Mesenchymal stem cell (in vitro differentiated cells and primary cell): ENCODE measurements at regions not wholly inside any gene's neighbourhood (a gene's known extent, or its start where the extent isn't known, plus 50 kb on each side); places are given as distances from the start of the nearest gene placed in this dataset.

Source experiments
- DNase-seq: peaks from one replicate; pipeline ENCODE4 v3.0.0-alpha.2; 2013
- H2AFZ ChIP-seq: one replicate; pipeline ENCODE4 v1.6.1; 2013; ENCODE audit warnings: low read depth, mild to moderate bottlenecking, control low read depth, inconsistent platforms, low read length, moderate library complexity
- H2AK5ac ChIP-seq: 2 replicates; pipeline ENCODE4 v1.6.1; 2013; ENCODE audit warnings: low read length, moderate library complexity, mild to moderate bottlenecking, inconsistent platforms; ENCODE audit not compliant: severe bottlenecking
- H2BK120ac ChIP-seq: one replicate; pipeline ENCODE4 v1.6.1; 2013; ENCODE audit warnings: low read depth, mild to moderate bottlenecking, inconsistent platforms, low read length, moderate library complexity
- H2BK12ac ChIP-seq, 2 experiments: one replicate each; pipeline ENCODE4 v1.6.1; 2013; ENCODE audit warnings: inconsistent platforms in 2 of 2, low read length in 2 of 2, mild to moderate bottlenecking in 2 of 2, moderate library complexity in 2 of 2, control low read depth in 1 of 2
- H2BK15ac ChIP-seq: one replicate; pipeline ENCODE4 v1.6.1; 2013; ENCODE audit warnings: mild to moderate bottlenecking, low read depth, inconsistent platforms; ENCODE audit not compliant: poor library complexity, severe bottlenecking
- H2BK5ac ChIP-seq: 2 replicates; pipeline ENCODE4 v1.6.1; 2013; ENCODE audit warnings: low read depth, mild to moderate bottlenecking, low read length, control low read depth, inconsistent platforms; ENCODE audit not compliant: poor library complexity, severe bottlenecking
- H3K14ac ChIP-seq, 2 experiments: one replicate each; pipeline ENCODE4 v1.6.1; 2013; ENCODE audit warnings: inconsistent platforms in 2 of 2, low read length in 2 of 2, control low read depth in 1 of 2, mild to moderate bottlenecking in 1 of 2, moderate library complexity in 1 of 2
- H3K18ac ChIP-seq, 2 experiments: one replicate each; pipeline ENCODE4 v1.6.1; 2013; ENCODE audit warnings: inconsistent platforms in 2 of 2, low read length in 2 of 2, control low read depth in 1 of 2, low read depth in 1 of 2, mild to moderate bottlenecking in 1 of 2
- H3K23ac ChIP-seq, 2 experiments: one replicate each; pipeline ENCODE4 v1.6.1; 2013; ENCODE audit warnings: inconsistent platforms in 2 of 2, low read length in 2 of 2, mild to moderate bottlenecking in 2 of 2, moderate library complexity in 2 of 2, control low read depth in 1 of 2
- H3K27ac ChIP-seq: 2 replicates; pipeline ENCODE4 v1.5.1; 2013; ENCODE audit warnings: mild to moderate bottlenecking, moderate library complexity, low read length, control low read depth, inconsistent platforms; ENCODE audit not compliant: poor library complexity, severe bottlenecking
- H3K27me3 ChIP-seq, 2 experiments: 2 replicates each; pipeline versions ENCODE4 v1.6.1 to v1.7.0; 2013; ENCODE audit warnings: low read length in 2 of 2, mild to moderate bottlenecking in 2 of 2, moderate library complexity in 2 of 2, control low read depth in 1 of 2, inconsistent platforms in 1 of 2; ENCODE audit not compliant: control insufficient read depth in 1 of 2, insufficient read depth in 1 of 2
- H3K36me3 ChIP-seq, 2 experiments: 2 replicates each; pipeline versions ENCODE4 v1.6.1 to v1.7.0; 2013; ENCODE audit warnings: low read length in 2 of 2, control low read depth in 1 of 2, inconsistent platforms in 1 of 2, low read depth in 1 of 2, mild to moderate bottlenecking in 1 of 2; ENCODE audit not compliant: insufficient read depth in 2 of 2, control insufficient read depth in 1 of 2
- H3K4ac ChIP-seq, 2 experiments: one replicate each; pipeline ENCODE4 v1.6.1; 2013; ENCODE audit warnings: inconsistent platforms in 2 of 2, low read length in 2 of 2, mild to moderate bottlenecking in 2 of 2, moderate library complexity in 2 of 2, control low read depth in 1 of 2, low read depth in 1 of 2
- H3K4me1 ChIP-seq: 2 replicates; pipeline ENCODE4 v1.6.1; 2013; ENCODE audit warnings: low read depth, low read length, control low read depth; ENCODE audit not compliant: control insufficient read depth, insufficient read depth
- H3K4me2 ChIP-seq: 2 replicates; pipeline ENCODE4 v1.6.1; 2013; ENCODE audit warnings: low read length, mild to moderate bottlenecking, inconsistent platforms; ENCODE audit not compliant: poor library complexity, severe bottlenecking
- H3K4me3 ChIP-seq, 2 experiments: 2 replicates each; pipeline versions ENCODE4 v1.5.1 to v1.7.0; 2013; ENCODE audit warnings: low read length in 2 of 2, mild to moderate bottlenecking in 2 of 2, control low read depth in 1 of 2, low read depth in 1 of 2; ENCODE audit not compliant: insufficient read depth in 1 of 2
- H3K79me1 ChIP-seq: replicated peaks from 2 replicates; pipeline ENCODE4 v1.6.1; 2013; ENCODE audit warnings: mild to moderate bottlenecking, control low read depth, low read length, inconsistent platforms; ENCODE audit not compliant: poor library complexity, severe bottlenecking
- H3K9ac ChIP-seq: 2 replicates; pipeline ENCODE4 v1.7.0; 2013; ENCODE audit warnings: mild to moderate bottlenecking, low read length, moderate library complexity
- H3K9me3 ChIP-seq: 2 replicates; pipeline ENCODE4 v1.7.0; 2013; ENCODE audit warnings: mild to moderate bottlenecking, low read length; ENCODE audit not compliant: control insufficient read depth
- H4K8ac ChIP-seq: one replicate; pipeline ENCODE4 v1.6.1; 2013; ENCODE audit warnings: inconsistent platforms, mild to moderate bottlenecking, low read length, moderate library complexity
- H4K91ac ChIP-seq: one replicate; pipeline ENCODE4 v1.6.1; 2013; ENCODE audit warnings: mild to moderate bottlenecking, low read length, inconsistent platforms
- WGBS: methylation state at CpG from one replicate; pipeline ENCODE4 v1.1.7; 2013; ENCODE audit warnings: mixed read lengths; 5-methylcytosine and 5-hydroxymethylcytosine counted together

DNA sequence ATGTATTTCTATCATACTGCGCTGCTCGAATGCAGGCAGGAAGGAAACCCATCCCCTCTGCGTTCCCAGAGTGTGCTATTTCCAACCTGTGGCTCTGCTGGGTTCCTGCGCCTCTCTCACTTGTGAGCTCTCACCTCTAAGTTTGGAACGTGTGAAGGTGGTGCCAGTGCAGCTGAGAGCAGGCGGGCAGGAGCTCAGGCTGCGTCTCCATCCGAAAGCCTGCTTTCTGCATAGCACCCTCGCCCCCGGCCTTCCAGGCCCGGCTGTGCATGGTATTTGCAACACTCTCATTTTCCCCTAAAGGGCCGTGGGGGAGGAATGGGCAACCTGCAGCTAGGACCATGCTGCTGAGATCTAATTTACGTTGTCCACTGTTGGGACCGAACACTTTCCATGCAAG lies 288.0 kb upstream of the TSHZ2 start:
- 79% methylated on average over 14 of the region's 14 CpGs for WGBS
- no peak overlapping the region for H2BK12ac ChIP-seq
- H3K4me1 ChIP-seq: no peaks in the 10 kb centered on the region
- DNase-seq: no peak
- H4K8ac ChIP-seq: peak overlapping the region; percentile 9
- H4K91ac ChIP-seq: peak overlapping the region; percentile 18
- no peak overlapping the region for H3K27ac ChIP-seq
- H3K27me3 ChIP-seq: no peaks in the 10 kb centered on the region
- H3K4me3 ChIP-seq: no peak overlapping the region
- no peak overlapping the region for H2BK15ac ChIP-seq
- H3K9me3 ChIP-seq: peaks cover 7% of the 10 kb centered on the region
- H3K4me2 ChIP-seq: no peak overlapping the region
- no peak overlapping the region for H2AK5ac ChIP-seq
- H3K4ac ChIP-seq: no peak overlapping the region
- no peaks in the 10 kb centered on the region for H3K79me1 ChIP-seq
- H2AFZ ChIP-seq: no peak overlapping the region
- peak overlapping the region in 1 of 2 experiments; percentile 12 for H3K14ac ChIP-seq
- H3K9ac ChIP-seq: no peak overlapping the region
- no peak overlapping the region for H2BK5ac ChIP-seq
- H2BK120ac ChIP-seq: no peak overlapping the region
- no peak overlapping the region for H3K23ac ChIP-seq
- H3K18ac ChIP-seq: no peak overlapping the region
- no peaks in the 10 kb centered on the region for H3K36me3 ChIP-seq

DNA sequence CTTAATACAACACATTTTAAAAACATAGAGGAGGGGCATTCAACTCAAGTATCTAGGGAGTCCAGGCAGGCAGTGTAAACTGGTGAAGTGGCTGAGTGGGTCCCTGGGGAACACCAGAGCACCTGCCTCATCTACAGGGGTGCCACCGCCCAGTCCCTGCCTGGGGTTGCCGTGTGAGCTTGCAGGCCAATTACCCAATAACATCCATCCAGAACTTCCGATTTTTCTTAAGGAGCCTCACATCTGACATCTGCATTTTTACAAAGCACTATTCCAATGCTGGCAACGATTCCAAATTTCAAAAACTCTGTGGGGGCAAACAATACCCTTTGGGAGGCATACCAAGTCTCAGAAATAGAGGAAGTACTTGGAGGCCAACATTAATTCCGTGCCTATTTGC lies 288.4 kb upstream of the TSHZ2 start:
- no peak overlapping the region for H4K91ac ChIP-seq
- H4K8ac ChIP-seq: no peak overlapping the region
- no peaks in the 10 kb centered on the region for H3K79me1 ChIP-seq
- no peak overlapping the region for H3K4me2 ChIP-seq
- H3K23ac ChIP-seq: no peak overlapping the region
- H3K4ac ChIP-seq: no peak overlapping the region
- no peak overlapping the region for H2AFZ ChIP-seq
- H3K36me3 ChIP-seq: no peaks in the 10 kb centered on the region
- peaks cover 7% of the 10 kb centered on the region for H3K9me3 ChIP-seq
- no peak overlapping the region for H2BK5ac ChIP-seq
- no peaks in the 10 kb centered on the region for H3K4me1 ChIP-seq
- H3K27ac ChIP-seq: no peak overlapping the region
- H2BK12ac ChIP-seq: no peak overlapping the region
- no peak overlapping the region for H3K9ac ChIP-seq
- no peak overlapping the region for H3K4me3 ChIP-seq
- no peaks in the 10 kb centered on the region for H3K27me3 ChIP-seq
- H2AK5ac ChIP-seq: no peak overlapping the region
- H3K18ac ChIP-seq: no peak overlapping the region
- 75% methylated on average over 5 of the region's 5 CpGs for WGBS
- no peak overlapping the region for H2BK15ac ChIP-seq
- DNase-seq: no peak
- no peak overlapping the region for H2BK120ac ChIP-seq
- no peak overlapping the region for H3K14ac ChIP-seq

DNA sequence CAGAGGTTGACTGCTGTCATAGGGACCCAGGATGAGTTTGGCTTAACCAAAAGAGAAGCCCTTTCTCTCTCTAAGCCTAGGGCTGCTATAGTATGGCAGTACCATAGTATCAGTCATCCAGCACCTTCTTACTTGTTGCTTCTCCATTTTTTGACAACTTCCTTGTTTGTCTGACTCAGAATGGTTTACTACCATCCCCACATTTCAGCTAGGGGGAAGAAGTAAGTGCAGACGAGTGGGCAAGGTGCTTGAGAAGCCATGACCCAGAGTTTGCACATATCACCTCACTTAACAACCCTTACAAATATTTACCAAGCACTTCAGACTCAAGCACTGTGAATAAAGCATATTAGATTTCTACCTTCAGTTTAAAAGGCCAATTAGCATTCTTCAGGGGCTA lies 289.9 kb upstream of the TSHZ2 start:
- Histone ChIP-seq H2BK120ac (no peak overlapping the region), H3K36me3 (no peaks in the 10 kb centered on the region), H3K4me1 (no peaks in the 10 kb centered on the region), H3K23ac (no peak overlapping the region), H3K14ac (no peak overlapping the region), H3K9ac (no peak overlapping the region), H2BK15ac (no peak overlapping the region), H3K4ac (no peak overlapping the region), H2AK5ac (no peak overlapping the region), H2BK12ac (no peak overlapping the region), H2BK5ac (no peak overlapping the region), H3K27me3 (no peaks in the 10 kb centered on the region), H2AFZ (no peak overlapping the region), H3K27ac (no peak overlapping the region), H3K4me2 (no peak overlapping the region), H3K9me3 (peaks cover 7% of the 10 kb centered on the region), H3K18ac (no peak overlapping the region), H3K4me3 (no peak overlapping the region), H4K8ac (no peak overlapping the region), H4K91ac (no peak overlapping the region), H3K79me1 (no peaks in the 10 kb centered on the region)
- 17% methylated on average over 1 of the region's 1 CpG for WGBS
- no peak for DNase-seq

DNA sequence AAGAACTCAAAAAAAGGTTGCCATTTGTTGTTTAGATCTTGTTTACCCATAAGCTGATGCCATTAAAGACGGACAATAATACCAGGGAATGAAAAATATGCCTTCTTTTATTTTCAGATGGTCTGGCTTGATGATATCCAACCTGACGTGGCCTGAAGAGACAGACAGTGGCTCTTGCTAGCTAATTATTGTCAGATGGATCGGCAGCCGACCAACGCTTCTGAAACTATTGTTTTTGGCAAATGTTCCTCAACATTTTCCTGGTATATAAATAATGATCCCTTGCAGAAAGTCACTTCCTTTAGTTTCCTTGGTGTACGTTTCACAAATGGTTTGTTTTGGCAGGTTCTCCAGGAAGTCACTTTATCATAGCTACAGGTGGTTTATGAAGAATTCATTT lies 290.9 kb upstream of the TSHZ2 start:
- Histone ChIP-seq H3K4me3 (no peak overlapping the region), H4K91ac (no peak overlapping the region), H2BK120ac (no peak overlapping the region), H3K27ac (no peak overlapping the region), H3K36me3 (no peaks in the 10 kb centered on the region), H3K23ac (no peak overlapping the region), H3K4me2 (no peak overlapping the region), H2AFZ (no peak overlapping the region), H2AK5ac (no peak overlapping the region), H3K18ac (no peak overlapping the region), H3K4ac (no peak overlapping the region), H3K4me1 (no peaks in the 10 kb centered on the region), H3K9me3 (peaks cover 7% of the 10 kb centered on the region), H2BK12ac (no peak overlapping the region), H3K9ac (no peak overlapping the region), H2BK5ac (no peak overlapping the region), H3K27me3 (no peaks in the 10 kb centered on the region), H3K14ac (no peak overlapping the region), H2BK15ac (no peak overlapping the region), H4K8ac (no peak overlapping the region), H3K79me1 (no peaks in the 10 kb centered on the region)
- 73% methylated on average over 6 of the region's 6 CpGs for WGBS
- no peak for DNase-seq
